ENCODE measurements at regions not wholly inside any gene's neighbourhood (a gene's known extent, or its start where the extent isn't known, plus 50 kb on each side); places are given as distances from the start of the nearest gene placed in this dataset.

GRCh38 chr4:110250023-110250387, 51.6 kb upstream of the ELOVL6 start:
- TF ChIP-seq SP1 (IDR thresholded peaks at IDR 0.05) (no peak), TARDBP (IDR thresholded peaks at IDR 0.05) (no peak), PKNOX1 (IDR thresholded peaks at IDR 0.05) (no peak), NFRKB (IDR thresholded peaks at IDR 0.05) (no peak), SUZ12 (IDR thresholded peaks at IDR 0.05) (no peak), L3MBTL2 (conservative IDR thresholded peaks at IDR 0.05) (no peak), FOXA1 (IDR thresholded peaks at IDR 0.05) (no peak), FOXK2 (IDR thresholded peaks at IDR 0.05) (no peak), LEF1 (IDR thresholded peaks at IDR 0.05; ENCODE audit: borderline replicate concordance) (no peak), ELF4 (IDR thresholded peaks at IDR 0.05) (no peak)

All from HEK293T (cell line).